Heart left ventricle (tissue), 16 donors: ENCODE measurements at regions not wholly inside any gene's neighbourhood (a gene's known extent, or its start where the extent isn't known, plus 50 kb on each side); places are given as distances from the start of the nearest gene placed in this dataset.

Experiments used
- ATAC-seq, 4 donors: fragments of 200-7000 bp; cut with Tn5 transposase; one replicate each; pipeline ENCODE4 v1.9.1; 2020 to 2022; ENCODE audit warnings: moderate library complexity in 4 of 4, mild to moderate bottlenecking in 3 of 4, moderate number of reproducible peaks in 1 of 4
- DNase-seq, 5 donors: peaks; one replicate each; pipeline ENCODE4 v3.0.0-alpha.2; 2020
- H3K27ac ChIP-seq, 12 donors: fragments of 200-600 bp; sonication (generic) in 4 of 12; one replicate each; pipeline versions ENCODE4 v1.5.0 to v1.8.0; 2016 to 2022; ENCODE audit warnings: mild to moderate bottlenecking in 2 of 12
- H3K27me3 ChIP-seq, 9 donors: fragments of 200-600 bp; sonication (generic) in 2 of 9; one replicate each; pipeline versions ENCODE4 v1.5.1 to v1.8.0; 2016 to 2022; ENCODE audit warnings: mild to moderate bottlenecking in 3 of 9
- H3K36me3 ChIP-seq, 9 donors: fragments of 200-600 bp; sonication (generic) in 2 of 9; one replicate each; pipeline versions ENCODE4 v1.5.0 to v1.8.0; 2018 to 2022; ENCODE audit warnings: mild to moderate bottlenecking in 2 of 9
- H3K4me1 ChIP-seq, 12 donors: fragments of 200-600 bp; sonication (generic) in 4 of 12; one replicate each; pipeline versions ENCODE4 v1.5.0 to v1.8.0; 2016 to 2022; ENCODE audit warnings: mild to moderate bottlenecking in 3 of 12
- H3K4me3 ChIP-seq, 12 donors: fragments of 200-600 bp; sonication (generic) in 4 of 12; one replicate each; pipeline versions ENCODE4 v1.5.0 to v1.8.0; 2017 to 2022; ENCODE audit warnings: mild to moderate bottlenecking in 9 of 12, moderate library complexity in 4 of 12
- H3K9me3 ChIP-seq, 12 donors: fragments of 200-600 bp; sonication (generic) in 4 of 12; one replicate each; pipeline versions ENCODE4 v1.5.0 to v1.8.0; 2016 to 2022; ENCODE audit warnings: mild to moderate bottlenecking in 1 of 12
- POLR2A ChIP-seq, 2 donors: fragments of 450-650 bp; IDR thresholded peaks; one replicate each; pipeline ENCODE4 v1.6.1; 2017; ENCODE audit warnings: antibody characterized with exemption in 2 of 2, mild to moderate bottlenecking in 2 of 2, moderate library complexity in 2 of 2
- WGBS, 4 donors: extraction: QIAGEN DNeasy Blood & Tissue Kit in 2 of 4; methylation state at CpG; one replicate each; pipeline versions ENCODE4 v1.1.5 to v1.1.7; 2013 to 2018; 5-methylcytosine and 5-hydroxymethylcytosine counted together
- intact Hi-C, 10 donors: fragments of 100-400 bp; cut with DNase I; formaldehyde crosslinking; loops; one replicate each; pipeline versions ENCODE4 v1.11.1 to v1.14.2; 2022
- TF ChIP-seq, protein P1 (sequence below), 12 donors: fragments of 200-600 bp; sonication (generic) in 4 of 12; IDR thresholded peaks; one replicate each; pipeline versions ENCODE4 v1.5.0 to v1.8.0; 2018 to 2022; ENCODE audit warnings: antibody characterized with exemption in 12 of 12, mild to moderate bottlenecking in 5 of 12
- donor health status: ischemic (EF 13 %, LVEDD 7.1; RV severe dilation, severe dysfunction).
- donor health status: healthy with polysubstance abuse.
- donor health status: DM: no; HTN: yes; CAD: no.
- donor health status: DM: no; HTN: no; CAD: no.
- donor health status: ischemic (EF 25% LVEDD 6.9; RV normal size, moderate dysfunction).
- donor health status: ischemic (EF 25% LVEDD 5.7; RV mildly dilated, moderate dysfunction).
- donor health status: healthy.
- donor health status: DM: yes; HTN: yes; CAD: no.
- donor health status: ischemic (EF 35%, LVEDD 5.7; RV mildly dilated, moderate dysfunction).
- donor health status: nonischemic (EF 11% LVEDD 7.7; RV severe dilation, severe dysfunction).
- donor health status: DM: yes; HTN: yes; CAD: no.
- donor health status: PGD.
- donor health status: ischemic (EF 29% LVEDD 5.4; RV normal size, mild dysfunction).
- donor health status: nonischemic (EF 23%, LVEDD 6.1; RV moderate dilation, normal function).

GRCh38 chr3:25113891-25114290 lies 314.2 kb upstream of the RARB start:
- intact Hi-C loops = loop anchor here in 1 of 10 donors (10.0 kb wide), 1 partner anchor 481 kb away; no protein-coding TSS in a partner anchor
- no peaks in the 10 kb centered on the region for H3K27me3 ChIP-seq
- H3K9me3 ChIP-seq = no peaks in the 10 kb centered on the region
- TF ChIP-seq, protein P1, sequence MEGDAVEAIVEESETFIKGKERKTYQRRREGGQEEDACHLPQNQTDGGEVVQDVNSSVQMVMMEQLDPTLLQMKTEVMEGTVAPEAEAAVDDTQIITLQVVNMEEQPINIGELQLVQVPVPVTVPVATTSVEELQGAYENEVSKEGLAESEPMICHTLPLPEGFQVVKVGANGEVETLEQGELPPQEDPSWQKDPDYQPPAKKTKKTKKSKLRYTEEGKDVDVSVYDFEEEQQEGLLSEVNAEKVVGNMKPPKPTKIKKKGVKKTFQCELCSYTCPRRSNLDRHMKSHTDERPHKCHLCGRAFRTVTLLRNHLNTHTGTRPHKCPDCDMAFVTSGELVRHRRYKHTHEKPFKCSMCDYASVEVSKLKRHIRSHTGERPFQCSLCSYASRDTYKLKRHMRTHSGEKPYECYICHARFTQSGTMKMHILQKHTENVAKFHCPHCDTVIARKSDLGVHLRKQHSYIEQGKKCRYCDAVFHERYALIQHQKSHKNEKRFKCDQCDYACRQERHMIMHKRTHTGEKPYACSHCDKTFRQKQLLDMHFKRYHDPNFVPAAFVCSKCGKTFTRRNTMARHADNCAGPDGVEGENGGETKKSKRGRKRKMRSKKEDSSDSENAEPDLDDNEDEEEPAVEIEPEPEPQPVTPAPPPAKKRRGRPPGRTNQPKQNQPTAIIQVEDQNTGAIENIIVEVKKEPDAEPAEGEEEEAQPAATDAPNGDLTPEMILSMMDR (IDR thresholded peaks at IDR 0.05) = no peak
- TF ChIP-seq POLR2A (IDR thresholded peaks at IDR 0.05) = no peak
- peaks cover 0 to 9% (median 0%) of the 10 kb centered on the region in 12 donors for H3K4me1 ChIP-seq
- no peak for DNase-seq
- H3K4me3 ChIP-seq = no peak overlapping the region
- no peak for ATAC-seq
- 79 to 92% (median 86%) methylated on average over 1 of the region's 1 CpG for WGBS, 4 donors
- no peak overlapping the region for H3K27ac ChIP-seq
- H3K36me3 ChIP-seq = no peaks in the 10 kb centered on the region

DNA sequence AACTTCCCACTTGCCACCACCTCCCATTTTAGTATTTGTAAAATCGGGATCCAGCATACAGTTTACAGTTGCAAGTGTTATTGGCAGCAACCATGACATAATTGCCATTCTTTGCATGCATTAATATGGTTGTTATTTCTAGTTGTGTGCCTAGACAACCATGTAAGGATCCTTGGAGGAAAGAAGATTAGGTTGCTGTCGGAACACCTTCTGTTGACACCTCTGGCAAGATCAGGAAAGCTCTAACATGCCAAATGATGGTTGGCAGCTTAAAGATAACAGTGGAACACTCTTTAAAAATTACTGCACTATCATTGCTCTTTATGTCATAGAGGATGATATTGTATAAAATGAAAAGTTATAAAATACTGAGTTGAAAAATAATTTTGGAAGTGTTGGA lies 313.5 kb upstream of the RARB start:
- no peaks in the 10 kb centered on the region for H3K9me3 ChIP-seq
- H3K4me3 ChIP-seq = no peak overlapping the region
- no peak overlapping the region for H3K27ac ChIP-seq
- DNase-seq = no peak
- no peaks in the 10 kb centered on the region for H3K27me3 ChIP-seq
- peak in 2 of 4 donors; percentile 50 to 71 for ATAC-seq
- TF ChIP-seq, protein P1 (IDR thresholded peaks at IDR 0.05) = no peak
- TF ChIP-seq POLR2A (IDR thresholded peaks at IDR 0.05) = no peak
- 45 to 59% (median 52%) methylated on average over 2 of the region's 2 CpGs for WGBS, 4 donors
- H3K36me3 ChIP-seq = no peaks in the 10 kb centered on the region
- intact Hi-C loops = loop anchor here in 1 of 10 donors (10.0 kb wide), 1 partner anchor 480 kb away; no protein-coding TSS in a partner anchor
- peaks cover 0 to 9% (median 0%) of the 10 kb centered on the region in 12 donors for H3K4me1 ChIP-seq

- H3K27ac ChIP-seq = no peak overlapping the region
- WGBS, 4 donors = 92 to 96% (median 96%) methylated on average over 4 of the region's 4 CpGs
- ATAC-seq (no peak), DNase-seq (no peak)
- H3K4me3 ChIP-seq = no peak overlapping the region
- H3K9me3 ChIP-seq = no peaks in the 10 kb centered on the region
- TF ChIP-seq, protein P1 (IDR thresholded peaks at IDR 0.05) = no peak
- TF ChIP-seq POLR2A (IDR thresholded peaks at IDR 0.05) = no peak
- peaks cover 0 to 12% (median 0%) of the 10 kb centered on the region in 12 donors for H3K4me1 ChIP-seq
- intact Hi-C loops = loop anchor here in 1 of 10 donors (10.0 kb wide), 1 partner anchor 478 kb away; no protein-coding TSS in a partner anchor
- H3K36me3 ChIP-seq = no peaks in the 10 kb centered on the region
- H3K27me3 ChIP-seq = no peaks in the 10 kb centered on the region
Observed at GRCh38 chr3:25117005-25117593, 311.0 kb upstream of the RARB start.

GRCh38 chr3:25119682-25120081 lies 308.4 kb upstream of the RARB start:
- no peak for DNase-seq
- Histone ChIP-seq H3K9me3 (no peaks in the 10 kb centered on the region), H3K27ac (no peak overlapping the region), H3K36me3 (no peaks in the 10 kb centered on the region), H3K4me1 (peaks cover 0 to 4% (median 0%) of the 10 kb centered on the region in 12 donors), H3K27me3 (no peaks in the 10 kb centered on the region), H3K4me3 (no peak overlapping the region)
- no peak for ATAC-seq
- TF ChIP-seq, protein P1 (IDR thresholded peaks at IDR 0.05) = no peak
- no peak for TF ChIP-seq POLR2A (IDR thresholded peaks at IDR 0.05)
- 88 to 95% (median 90%) methylated on average over 1 of the region's 1 CpG for WGBS, 4 donors
- intact Hi-C loops = loop anchor here in 1 of 10 donors (10.0 kb wide), 1 partner anchor 475 kb away; no protein-coding TSS in a partner anchor
